CD4-positive, alpha-beta T cell treated with Interleukin-15 for 4 hours (primary cell): ENCODE measurements at regions not wholly inside any gene's neighbourhood (a gene's known extent, or its start where the extent isn't known, plus 50 kb on each side); places are given as distances from the start of the nearest gene placed in this dataset.

ENCODE experiments used
- DNase-seq: peaks from one replicate; pipeline ENCODE4 v3.0.0-alpha.2; 2020; ENCODE audit warnings: low spot score

DNA sequence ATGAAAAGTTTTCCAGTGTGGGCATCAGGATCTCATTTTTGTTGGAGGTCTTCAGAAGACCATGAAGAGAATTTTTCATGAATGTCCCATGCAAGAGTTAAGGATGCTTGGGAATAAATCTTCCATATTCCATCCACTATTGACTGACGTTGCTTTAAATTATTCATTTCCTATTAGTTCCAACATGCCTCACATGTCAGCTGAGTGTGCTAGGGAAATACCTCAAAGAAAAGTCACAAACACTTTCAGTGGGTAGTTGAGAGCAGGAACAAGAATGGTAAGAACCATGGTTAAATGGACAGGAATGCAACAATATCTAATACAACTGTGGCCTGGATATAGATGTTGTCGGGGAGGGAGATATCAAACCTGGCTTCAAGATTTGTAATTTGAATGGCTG lies 610.1 kb downstream of the TECRL start:
- DNase-seq: no peak

DNA sequence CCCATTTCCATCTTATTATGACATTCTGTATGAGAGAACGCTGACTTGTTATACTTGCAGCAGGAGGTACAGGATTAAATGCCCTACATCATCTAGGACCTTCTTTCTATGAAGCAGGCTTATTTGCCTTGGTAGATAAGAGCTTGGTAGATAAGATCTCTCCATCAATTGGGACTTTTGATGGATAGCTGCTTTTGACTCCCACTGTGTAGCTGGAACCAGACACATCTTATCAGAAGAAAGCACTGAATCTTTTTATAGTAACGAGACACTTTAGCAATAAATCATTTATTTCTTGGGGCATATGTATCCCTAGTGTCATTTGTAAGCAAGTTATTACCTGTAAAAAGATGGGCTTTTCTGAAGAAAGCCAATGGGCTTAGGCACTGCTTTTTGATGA lies 613.9 kb downstream of the TECRL start:
- no peak for DNase-seq

DNA sequence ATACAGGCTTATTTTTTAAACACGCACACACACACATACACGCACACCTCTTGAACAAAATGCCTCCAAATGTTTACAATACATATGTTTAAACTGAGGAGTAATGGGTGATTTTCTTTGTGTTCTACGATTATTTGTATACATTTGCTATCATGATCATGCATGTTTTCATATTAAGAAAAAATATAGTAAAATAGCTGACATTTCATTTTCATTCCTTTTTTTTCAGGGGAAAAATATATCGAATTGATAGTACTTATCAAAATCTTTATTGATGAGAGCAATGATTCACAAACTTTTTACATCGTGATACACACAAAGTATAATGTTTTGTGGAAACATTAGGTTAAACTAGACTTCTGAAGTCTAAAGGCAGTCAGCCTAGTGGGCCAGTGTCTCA lies 618.9 kb downstream of the TECRL start:
- DNase-seq: no peak

- no peak for DNase-seq
Observed at GRCh38 chr4:63788271-63788670, 621.0 kb downstream of the TECRL start.

DNA sequence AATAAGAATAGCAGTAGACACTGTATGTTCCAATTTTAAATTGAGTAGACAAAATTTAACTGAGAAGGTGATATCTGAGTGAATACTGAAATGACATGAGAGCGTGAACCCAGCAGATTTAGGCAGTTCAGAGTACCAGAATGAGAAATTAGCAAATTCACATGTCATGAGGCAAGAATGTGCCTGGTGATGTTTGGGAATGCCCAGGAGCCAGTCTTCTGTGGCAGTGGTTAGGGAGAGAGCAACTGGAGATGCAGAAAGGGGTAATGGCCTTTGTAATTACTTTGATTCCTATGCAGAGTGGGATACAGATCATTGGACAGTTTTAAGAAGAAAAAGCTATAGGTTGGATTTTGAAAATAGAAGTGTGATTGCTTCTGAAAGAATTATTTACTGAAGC lies 621.9 kb downstream of the TECRL start:
- no peak for DNase-seq

GRCh38 chr4:63786171-63786570 lies 623.1 kb downstream of the TECRL start:
- no peak for DNase-seq

GRCh38 chr4:63784822-63785221 lies 624.4 kb downstream of the TECRL start:
- no peak for DNase-seq

DNA sequence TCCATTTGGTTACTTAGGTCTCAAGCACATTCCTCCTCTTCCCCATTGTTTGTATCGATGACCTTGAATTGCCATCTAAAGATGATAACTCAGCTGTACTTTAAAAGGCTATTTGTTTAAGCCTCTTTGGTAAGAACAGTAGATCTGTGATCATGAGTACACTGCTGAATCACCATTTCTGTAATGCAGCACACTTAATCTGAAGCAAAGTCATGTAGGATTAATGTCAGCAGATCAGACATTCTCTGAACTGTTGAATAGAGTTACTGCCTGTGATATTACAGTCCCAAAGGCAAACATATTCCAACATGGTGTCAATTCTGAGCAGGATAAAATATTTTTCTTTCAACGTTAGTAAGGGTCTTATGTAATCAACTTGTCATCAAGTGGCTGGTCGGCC lies 631.6 kb downstream of the TECRL start:
- DNase-seq: no peak

GRCh38 chr4:63764400-63764799 lies 644.9 kb downstream of the TECRL start:
- DNase-seq: no peak

GRCh38 chr4:63757929-63758328 lies 651.3 kb downstream of the TECRL start:
- no peak for DNase-seq

DNA sequence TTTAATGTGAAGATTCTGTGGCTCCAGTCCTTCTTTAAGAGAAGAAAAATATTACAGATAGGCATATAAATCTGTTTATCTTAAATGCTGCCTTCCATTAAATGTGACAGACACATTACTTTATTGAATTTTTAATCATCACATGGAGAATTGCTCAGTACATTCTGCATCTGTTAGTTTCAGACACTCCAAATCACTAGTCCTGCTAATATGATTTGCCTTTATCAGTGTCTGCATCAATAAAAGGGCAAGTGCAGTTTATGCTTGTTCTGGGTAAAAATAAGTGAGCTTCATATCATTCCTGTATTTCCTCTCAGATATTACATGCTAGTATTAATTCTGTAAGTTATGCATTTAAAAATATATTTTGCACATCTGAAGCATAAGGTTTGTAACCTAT lies 666.4 kb downstream of the TECRL start:
- DNase-seq: no peak

DNA sequence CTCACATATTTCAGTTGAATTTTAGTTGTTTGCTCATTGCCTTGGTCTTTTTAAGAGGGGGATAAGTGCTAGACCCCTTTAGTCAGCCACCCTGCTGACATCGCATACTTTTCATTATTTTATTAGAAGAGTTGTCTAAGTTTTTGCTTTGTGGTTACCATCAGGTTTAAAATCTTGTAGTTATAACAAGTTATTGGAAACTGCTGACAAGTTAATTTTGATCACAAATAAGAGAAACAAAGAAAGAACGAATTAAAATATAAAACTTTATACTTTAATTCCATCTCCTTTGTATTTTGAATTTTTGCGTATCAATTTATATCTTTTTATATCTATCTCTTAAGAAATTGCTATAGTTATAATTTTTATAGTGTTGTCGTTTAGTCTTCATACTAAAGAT lies 679.7 kb downstream of the TECRL start:
- no peak for DNase-seq

DNA sequence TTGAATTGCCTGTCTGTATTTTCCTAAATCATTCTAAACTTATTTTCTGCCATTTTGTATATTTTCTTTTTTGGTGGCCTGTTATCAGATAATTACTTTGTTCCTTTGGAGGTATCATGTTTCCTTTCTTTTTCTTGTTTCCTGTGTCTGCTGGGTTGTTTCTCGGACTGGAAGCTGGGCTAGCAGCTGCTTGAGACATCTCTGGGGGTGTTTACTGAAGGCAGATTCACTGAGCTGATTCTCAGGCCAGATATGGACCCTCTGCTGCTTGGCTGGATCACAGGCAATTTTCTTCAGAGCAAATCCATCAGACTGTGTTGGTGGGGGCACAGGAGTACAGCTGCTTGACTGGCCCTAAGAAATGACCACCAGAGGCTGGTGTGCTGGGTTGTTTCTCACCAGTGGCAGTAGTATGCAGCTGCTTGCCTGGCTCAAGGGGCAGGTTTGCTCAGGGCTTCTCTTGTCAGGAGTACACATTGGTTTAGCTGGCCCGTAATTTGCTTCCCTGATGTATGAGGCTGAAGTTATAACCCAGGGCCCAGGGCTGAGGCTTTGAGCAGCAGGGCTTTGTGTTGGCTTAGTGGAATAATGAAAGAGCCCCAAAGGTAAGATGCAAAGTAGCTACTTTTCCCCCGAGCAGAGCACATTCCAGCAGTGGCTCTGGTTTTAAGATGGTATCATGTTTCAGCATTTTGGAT lies 680.6 kb downstream of the TECRL start:
- DNase-seq: no peak

GRCh38 chr4:63717384-63717783 lies 691.9 kb downstream of the TECRL start:
- DNase-seq: no peak

DNA sequence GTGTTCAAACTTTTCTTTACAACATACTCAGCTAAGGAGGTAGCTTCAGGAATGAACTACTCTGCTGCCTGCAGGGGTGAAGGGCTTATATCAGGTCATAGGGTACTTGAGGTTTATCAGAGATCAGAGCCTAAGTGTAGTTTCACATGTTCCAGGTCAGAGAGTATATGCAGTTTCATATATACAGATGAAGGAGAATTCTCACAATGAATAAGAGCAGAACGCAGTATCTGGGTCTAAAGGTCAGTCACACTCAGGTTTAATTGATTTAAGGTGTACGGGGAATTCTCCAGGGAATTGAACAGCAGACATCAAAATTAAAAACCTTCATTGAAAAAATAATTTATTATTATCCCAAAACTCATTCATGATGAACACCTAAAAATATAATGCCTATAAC lies 700.6 kb downstream of the TECRL start:
- no peak for DNase-seq

GRCh38 chr4:63700569-63700968 lies 708.7 kb downstream of the TECRL start:
- no peak for DNase-seq

DNA sequence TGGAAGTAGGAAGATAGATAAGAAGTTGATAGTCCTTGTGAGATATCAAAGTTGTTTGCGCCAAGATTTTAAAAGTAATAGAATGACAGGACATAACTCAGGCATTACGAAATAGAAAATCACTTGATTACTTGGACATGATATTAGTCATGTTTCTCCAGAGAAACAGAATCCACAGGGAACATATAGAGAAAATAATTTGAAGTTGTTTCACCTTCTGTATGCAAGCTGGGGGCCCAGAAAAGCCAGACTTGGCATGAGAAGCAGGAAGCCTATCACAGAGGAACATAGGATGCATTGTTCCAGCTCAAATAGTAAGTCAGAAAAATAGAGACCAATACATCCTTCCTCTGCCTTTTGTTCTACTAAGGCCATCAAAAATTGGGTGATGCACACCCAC lies 715.9 kb downstream of the TECRL start:
- DNase-seq: no peak

- DNase-seq: no peak
Observed at GRCh38 chr4:63678358-63678931, 730.8 kb downstream of the TECRL start.

DNA sequence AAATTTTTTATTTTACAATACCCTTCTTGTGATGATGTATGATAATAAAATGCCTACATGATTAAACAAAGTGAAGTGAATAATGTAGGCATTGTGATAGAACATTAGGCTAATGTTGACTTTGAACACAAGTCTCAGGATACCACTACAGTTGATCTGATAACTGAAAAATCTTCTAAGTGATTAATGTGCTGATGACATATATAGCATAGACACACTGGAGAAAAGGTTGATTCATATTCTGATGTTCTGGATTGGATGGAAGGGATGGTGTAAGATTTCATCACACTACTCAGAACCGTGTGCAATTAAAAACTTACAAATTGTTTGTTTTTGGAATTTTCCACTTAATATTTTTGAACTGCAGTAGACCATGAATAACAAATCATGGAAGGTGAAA lies 738.5 kb downstream of the TECRL start:
- DNase-seq: no peak

DNA sequence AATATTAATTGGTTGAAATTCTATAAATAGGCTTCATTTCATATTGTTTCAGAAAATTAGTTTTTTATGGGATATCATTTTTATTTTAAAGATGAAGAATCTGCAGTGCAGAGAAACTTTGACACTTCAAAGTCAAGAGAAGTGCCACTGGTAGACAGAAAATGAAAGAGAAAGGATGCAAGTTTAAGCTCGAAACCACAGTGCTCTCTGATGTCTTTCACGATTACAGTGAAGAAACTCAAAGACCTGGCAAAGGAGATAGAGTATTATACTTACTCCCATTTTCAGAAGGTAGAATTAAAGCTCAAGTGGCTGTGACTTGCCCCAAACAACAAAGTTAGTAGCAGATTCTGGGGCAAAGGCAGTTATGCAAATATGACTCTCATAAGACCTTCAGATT lies 745.4 kb downstream of the TECRL start:
- DNase-seq: no peak

DNA sequence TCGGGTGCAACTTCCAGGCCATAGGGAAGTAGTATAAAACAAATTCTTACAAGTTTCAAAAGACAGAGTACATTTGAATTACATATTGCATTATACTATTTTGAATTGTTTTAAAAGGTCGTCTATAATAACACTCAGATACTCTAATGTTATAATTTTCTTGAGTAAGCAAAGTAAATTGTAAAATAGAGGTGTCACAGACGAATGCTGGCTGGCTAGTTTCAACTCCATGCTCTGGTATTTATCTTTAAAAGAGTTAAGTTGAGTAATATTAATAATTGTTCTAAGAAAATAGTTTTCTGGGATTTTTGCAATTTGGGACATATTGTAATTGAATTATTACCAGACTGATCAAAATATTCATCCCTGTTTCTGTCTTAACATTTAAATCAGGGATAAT lies 764.9 kb downstream of the TECRL start:
- DNase-seq: no peak

DNA sequence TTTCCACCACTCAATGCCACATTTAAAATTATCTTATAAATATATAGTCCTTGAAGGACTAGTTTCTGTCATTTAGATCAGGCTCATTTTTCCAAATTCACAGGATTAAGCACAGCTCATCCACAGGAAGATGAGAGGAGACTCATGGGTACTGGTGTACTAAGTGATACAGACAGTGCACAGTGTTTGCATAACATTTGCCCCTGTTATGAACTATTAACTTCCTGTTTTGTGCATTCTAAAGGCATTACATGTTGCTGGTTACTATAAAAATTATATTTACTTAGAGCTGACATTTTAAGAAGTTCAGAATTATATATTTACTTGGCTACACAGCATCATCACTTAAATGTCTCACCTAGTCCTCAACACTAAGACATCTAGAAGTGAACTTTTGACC lies 772.0 kb downstream of the TECRL start:
- no peak for DNase-seq

DNA sequence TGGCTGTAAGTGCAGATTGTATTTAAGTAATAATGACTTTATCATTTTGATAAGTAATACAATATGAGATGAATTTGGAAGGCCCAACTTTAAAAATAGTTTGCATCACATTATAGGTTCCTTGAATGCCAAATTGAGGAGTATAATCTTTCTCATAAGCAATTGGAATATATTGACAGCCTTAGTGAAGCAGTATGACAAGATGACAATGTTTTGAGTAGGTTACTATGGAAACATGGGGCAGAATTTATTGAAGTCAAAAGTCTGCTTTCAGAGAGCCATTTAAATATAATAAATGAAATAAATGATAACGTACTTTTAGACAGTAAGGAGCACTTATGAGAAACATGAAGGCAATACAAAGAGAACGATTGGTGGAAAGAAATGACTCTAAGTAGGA lies 776.4 kb downstream of the TECRL start:
- no peak for DNase-seq

- DNase-seq: no peak
Observed at GRCh38 chr4:63620271-63620670, 789.0 kb downstream of the TECRL start.
